H7 (cell line): ENCODE measurements at regions not wholly inside any gene's neighbourhood (a gene's known extent, or its start where the extent isn't known, plus 50 kb on each side); places are given as distances from the start of the nearest gene placed in this dataset.
"Not testable (repeated sequence)": the region's sequence is repeated elsewhere in the genome, so short reads cannot be mapped to it uniquely, and the experiment has no call there.

Experiments used
- DNase-seq: peaks from one replicate; pipeline ENCODE4 v3.0.0; 2012
- H3K27me3 ChIP-seq: 2 replicates; pipeline ENCODE4 v1.6.0; 2011; ENCODE audit warnings: mild to moderate bottlenecking, low read length; ENCODE audit not compliant: control insufficient read depth, insufficient read depth
- H3K36me3 ChIP-seq: replicated peaks from 2 replicates; pipeline ENCODE4 v1.5.1; 2011; ENCODE audit warnings: low read length; ENCODE audit not compliant: control insufficient read depth, insufficient read depth
- H3K4me3 ChIP-seq: 2 replicates; pipeline ENCODE4 v1.5.1; 2011; ENCODE audit warnings: low read depth, mild to moderate bottlenecking, control low read depth, low read length, moderate library complexity; ENCODE audit not compliant: insufficient read depth

- no peak overlapping the region for H3K4me3 ChIP-seq
- H3K36me3 ChIP-seq, result no peaks in the 10 kb centered on the region
- no peak for DNase-seq
- no peaks in the 10 kb centered on the region for H3K27me3 ChIP-seq
These were observed 103.1 kb upstream of the LYZL2 start for GRCh38 chr10:30732671-30733070.

- Histone ChIP-seq H3K36me3 (no peaks in the 10 kb centered on the region), H3K4me3 (no peak overlapping the region), H3K27me3 (no peaks in the 10 kb centered on the region)
- DNase-seq, result no peak
These were observed 102.4 kb upstream of the LYZL2 start for GRCh38 chr10:30731963-30732362.

- no peaks in the 10 kb centered on the region for H3K27me3 ChIP-seq
These were observed 100.8 kb upstream of the LYZL2 start for GRCh38 chr10:30730306-30730705.

GRCh38 chr10:30728766-30729165, 99.2 kb upstream of the LYZL2 start:
- no peak for DNase-seq
- Histone ChIP-seq H3K36me3 (no peaks in the 10 kb centered on the region), H3K4me3 (no peak overlapping the region), H3K27me3 (no peaks in the 10 kb centered on the region)

More at GRCh38 chr10:30730306-30730705, 100.8 kb upstream of the LYZL2 start:
- no peak for DNase-seq
- Histone ChIP-seq H3K36me3 (no peaks in the 10 kb centered on the region), H3K4me3 (no peak overlapping the region)

DNA sequence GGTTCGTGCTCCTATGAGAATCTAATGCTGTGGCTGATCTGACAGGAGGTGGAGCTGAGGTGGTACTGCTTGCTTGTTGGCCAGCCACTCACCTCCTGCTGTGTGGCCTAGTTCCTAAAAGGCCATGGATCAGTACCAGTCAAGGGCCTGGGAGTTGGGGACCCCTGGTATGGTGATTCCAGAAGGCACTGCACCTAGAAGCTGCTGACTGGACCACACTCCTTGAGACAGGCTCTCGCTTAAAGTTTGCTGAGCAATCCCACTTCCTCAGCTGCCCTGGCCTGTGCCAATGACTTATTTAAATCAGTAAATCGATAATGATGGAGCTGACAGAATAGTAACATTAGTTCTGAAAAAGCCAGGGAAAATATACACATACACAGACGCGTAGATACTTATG, 98.6 kb upstream of the LYZL2 start:
- DNase-seq, result no peak
- Histone ChIP-seq H3K36me3 (no peaks in the 10 kb centered on the region), H3K27me3 (no peaks in the 10 kb centered on the region), H3K4me3 (no peak overlapping the region)

GRCh38 chr10:30727524-30727923, 98.0 kb upstream of the LYZL2 start:
- H3K27me3 ChIP-seq, result no peaks in the 10 kb centered on the region
- DNase-seq, result no peak
- no peaks in the 10 kb centered on the region for H3K36me3 ChIP-seq
- no peak overlapping the region for H3K4me3 ChIP-seq

GRCh38 chr10:30726783-30727414, 97.3 kb upstream of the LYZL2 start:
- DNase-seq, result peak; percentile 64
- H3K36me3 ChIP-seq, H3K4me3 ChIP-seq, H3K27me3 ChIP-seq: not testable (repeated sequence)

GRCh38 chr10:30725661-30726060, 96.1 kb upstream of the LYZL2 start:
- H3K36me3 ChIP-seq, result no peaks in the 10 kb centered on the region
- H3K4me3 ChIP-seq, result no peak overlapping the region
- no peak for DNase-seq
- no peaks in the 10 kb centered on the region for H3K27me3 ChIP-seq

GRCh38 chr10:30724296-30724695, 94.7 kb upstream of the LYZL2 start:
- H3K4me3 ChIP-seq, result no peak overlapping the region
- no peaks in the 10 kb centered on the region for H3K36me3 ChIP-seq
- no peaks in the 10 kb centered on the region for H3K27me3 ChIP-seq
- no peak for DNase-seq

GRCh38 chr10:30722956-30723620, 93.5 kb upstream of the LYZL2 start:
- DNase-seq, result no peak
- Histone ChIP-seq H3K4me3 (no peak overlapping the region), H3K27me3 (no peaks in the 10 kb centered on the region; the same call in 1 of the 2 replicates)

GRCh38 chr10:30719832-30720231, 90.3 kb upstream of the LYZL2 start:
- no peaks in the 10 kb centered on the region; the same call in 1 of the 2 replicates for H3K27me3 ChIP-seq
- no peak overlapping the region for H3K4me3 ChIP-seq
- DNase-seq, result no peak
- H3K36me3 ChIP-seq, result no peaks in the 10 kb centered on the region

More at GRCh38 chr10:30722956-30723620, 93.5 kb upstream of the LYZL2 start:
- no peaks in the 10 kb centered on the region for H3K36me3 ChIP-seq

- no peak for DNase-seq
- H3K27me3 ChIP-seq, result no peaks in the 10 kb centered on the region
- no peak overlapping the region for H3K4me3 ChIP-seq
- H3K36me3 ChIP-seq, result no peaks in the 10 kb centered on the region
These were observed 80.3 kb upstream of the LYZL2 start for GRCh38 chr10:30709700-30710358.

DNA sequence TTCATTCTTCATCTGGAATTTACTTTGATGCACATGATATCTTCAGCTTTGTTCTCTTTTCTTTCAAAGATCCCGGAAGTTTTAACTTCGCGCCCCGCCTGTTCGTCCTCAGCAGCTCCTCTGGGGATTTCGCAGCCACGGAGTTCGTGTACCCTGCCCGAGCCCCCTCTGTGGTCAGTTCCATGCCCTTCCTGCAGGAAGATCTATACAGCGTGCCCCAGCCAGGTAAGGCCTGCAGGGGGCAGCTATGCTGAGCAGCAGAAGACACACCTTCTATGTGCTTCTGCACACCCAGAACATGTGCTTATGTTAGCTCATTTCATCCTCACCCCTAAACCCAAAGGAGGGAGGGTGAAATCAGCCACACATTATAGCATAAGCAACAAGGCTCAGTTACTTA, 79.7 kb upstream of the LYZL2 start:
- Histone ChIP-seq H3K4me3 (no peak overlapping the region), H3K27me3 (0 out of 2 replicates have a peak, but pooled peaks cover under 1% of the 10 kb centered on the region), H3K36me3 (no peaks in the 10 kb centered on the region)
- peak; percentile 32 for DNase-seq

DNA sequence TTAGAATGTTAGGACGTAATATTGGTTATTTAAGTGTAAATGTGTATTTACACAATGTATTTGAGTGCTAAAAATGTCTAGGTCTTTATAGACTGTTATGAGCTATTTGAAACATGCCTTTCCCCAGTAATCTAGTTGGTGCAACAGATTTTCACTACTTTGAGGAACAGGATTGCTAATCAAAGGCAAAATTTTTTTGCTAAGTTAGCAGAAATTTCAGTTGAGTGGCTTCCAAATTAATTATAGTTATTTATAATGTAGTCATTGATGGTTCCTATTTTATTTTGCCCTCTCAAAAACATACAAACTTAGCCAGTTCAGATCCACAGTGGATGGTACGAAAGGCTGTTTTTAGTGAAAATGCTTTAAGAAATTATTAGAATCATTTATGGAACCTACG, 78.7 kb upstream of the LYZL2 start:
- Histone ChIP-seq H3K36me3 (no peaks in the 10 kb centered on the region), H3K27me3 (peaks cover 2% of the 10 kb centered on the region; the same call in 1 of the 2 replicates), H3K4me3 (no peak overlapping the region)
- no peak for DNase-seq

GRCh38 chr10:30706189-30706588, 76.6 kb upstream of the LYZL2 start:
- not testable (repeated sequence) for DNase-seq, H3K4me3 ChIP-seq, H3K27me3 ChIP-seq, H3K36me3 ChIP-seq
